HepG2 (cell line): ENCODE measurements at regions not wholly inside any gene's neighbourhood (a gene's known extent, or its start where the extent isn't known, plus 50 kb on each side); places are given as distances from the start of the nearest gene placed in this dataset.

ENCODE experiments used
- ATAC-seq: fragments of 200-7000 bp; cut with Tn5 transposase; 3 replicates; pipeline ENCODE4 v1.9.1; 2020; ENCODE audit warnings: mild to moderate bottlenecking, moderate library complexity
- BruUV-seq: library from RNA; stranded (reverse); fragments of 400-500 nt; replicated peaks from 2 replicates; lab custom pipeline; 2021; lab: Mats Ljungman, UMichigan
- CTCF ChIA-PET: fragments of 300-600 bp; formaldehyde crosslinking; extraction: SDS; loops from one replicate; lab custom pipeline; 2021; ENCODE audit warnings: low total read pairs, inconsistent platforms, low intra/inter-chr PET ratio; lab: Yijun Ruan, JAX
- POLR2A ChIA-PET: fragments of 350-600 bp; sonication (Branson Sonifier 250); formaldehyde crosslinking; loops from one replicate; lab custom pipeline; 2020; ENCODE audit warnings: antibody characterized with exemption, inconsistent platforms; lab: Yijun Ruan, JAX
- DNase-seq: peaks from one replicate; pipeline ENCODE4 v3.0.0-alpha.2; 2015; ENCODE audit warnings: low spot score
- FAIRE-seq: peaks from 3 replicates; lab custom pipeline; 2011; peaks lifted over from hg19 to GRCh38; lab: Jason Lieb, UNC
- H2AFZ ChIP-seq: one replicate; pipeline ENCODE4 v1.6.1; 2011; ENCODE audit warnings: low read length, inconsistent platforms
- H3K27ac ChIP-seq: fragments of 300-600 bp; 3 replicates; pipeline ENCODE4 v1.8.0; 2011; ENCODE audit warnings: mixed run types, mild to moderate bottlenecking, mixed read lengths, low read length, inconsistent platforms; ENCODE audit not compliant: insufficient read depth; ENCODE audit errors: extremely low read length
- H3K27me3 ChIP-seq, 2 experiments: fragments of 200-600 bp in 1 of 2; 2 replicates in 1 of 2; 3 replicates in 1 of 2; pipeline versions ENCODE4 v1.6.0 to v1.8.0; 2011; ENCODE audit warnings: low read length in 2 of 2, mild to moderate bottlenecking in 2 of 2, moderate library complexity in 2 of 2, inconsistent platforms in 1 of 2; ENCODE audit not compliant: insufficient read depth in 2 of 2, control insufficient read depth in 1 of 2
- H3K36me3 ChIP-seq, 2 experiments: fragments of 200-600 bp in 1 of 2; replicated peaks in 1 of 2; 2 replicates in 1 of 2; 3 replicates in 1 of 2; pipeline versions ENCODE4 v1.5.1 to v1.8.0; 2011; ENCODE audit warnings: low read length in 2 of 2, inconsistent platforms in 1 of 2; ENCODE audit not compliant: insufficient read depth in 2 of 2, control insufficient read depth in 1 of 2
- H3K4me1 ChIP-seq: 2 replicates; pipeline ENCODE4 v1.5.1; 2012; ENCODE audit warnings: low read length, inconsistent platforms; ENCODE audit not compliant: insufficient read depth
- H3K4me2 ChIP-seq: 2 replicates; pipeline ENCODE4 v1.6.0; 2011; ENCODE audit warnings: low read depth, low read length, inconsistent platforms
- H3K4me3 ChIP-seq, 3 experiments: fragments of 200-600 bp in 1 of 3; sonication (generic), shearing (Covaris generic) in 1 of 3; replicated peaks in 1 of 3; 2 replicates each; pipeline ENCODE4 v1.5.1; 2011 to 2016; ENCODE audit warnings: low read length in 3 of 3, inconsistent platforms in 2 of 3, low read depth in 2 of 3, mild to moderate bottlenecking in 2 of 3, control low read depth in 1 of 3, mixed read lengths in 1 of 3; ENCODE audit not compliant: insufficient read depth in 1 of 3
- H3K79me2 ChIP-seq: one replicate; pipeline ENCODE4 v1.6.1; 2011; ENCODE audit warnings: low read length, inconsistent platforms; ENCODE audit not compliant: insufficient read depth
- H3K9ac ChIP-seq: 2 replicates; pipeline ENCODE4 v1.6.0; 2011; ENCODE audit warnings: mild to moderate bottlenecking, low read depth, low read length, inconsistent platforms; ENCODE audit not compliant: insufficient read depth
- H3K9me3 ChIP-seq: 2 replicates; pipeline ENCODE4 v1.5.1; 2012; ENCODE audit warnings: mild to moderate bottlenecking, low read length
- H4K20me1 ChIP-seq: 2 replicates; pipeline ENCODE4 v1.6.0; 2011; ENCODE audit warnings: inconsistent platforms, mild to moderate bottlenecking, low read length, moderate library complexity; ENCODE audit not compliant: insufficient read depth
- ARID4A ChIP-seq: sonication (generic); formaldehyde crosslinking; IDR thresholded peaks from 2 replicates; pipeline ENCODE4 v1.5.0; 2020; ENCODE audit warnings: mild to moderate bottlenecking, missing genetic modification reagents, borderline replicate concordance
- BATF2 ChIP-seq: sonication (generic); formaldehyde crosslinking; IDR thresholded peaks from 2 replicates; pipeline ENCODE4 v1.8.0; 2022; ENCODE audit warnings: mild to moderate bottlenecking, missing genetic modification reagents, moderate library complexity
- GATA4 ChIP-seq: sonication (generic); IDR thresholded peaks from 2 replicates; pipeline ENCODE4 v1.6.1; 2016; ENCODE audit warnings: antibody characterized with exemption, low read depth, borderline replicate concordance
- GATAD1 ChIP-seq: IDR thresholded peaks from 2 replicates; pipeline ENCODE4 v1.6.1; 2016; ENCODE audit warnings: missing genetic modification reagents, missing compliant biosample characterization
- GLMP ChIP-seq: sonication (generic); formaldehyde crosslinking; IDR thresholded peaks from 2 replicates; pipeline ENCODE4 v1.9.0; 2021; ENCODE audit warnings: missing genetic modification reagents, mild to moderate bottlenecking, borderline replicate concordance
- MAFG ChIP-seq: sonication (generic); formaldehyde crosslinking; IDR thresholded peaks from 2 replicates; pipeline ENCODE4 v1.5.1; 2020; ENCODE audit warnings: mild to moderate bottlenecking, missing genetic modification reagents
- MEF2D ChIP-seq: sonication (generic); formaldehyde crosslinking; IDR thresholded peaks from 2 replicates; pipeline ENCODE4 v1.5.1; 2020; ENCODE audit warnings: mild to moderate bottlenecking, missing genetic modification reagents
- MLX ChIP-seq: IDR thresholded peaks from 2 replicates; pipeline ENCODE4 v1.6.1; 2016
- PHF8 ChIP-seq: sonication (generic); formaldehyde crosslinking; IDR thresholded peaks from 2 replicates; pipeline ENCODE4 v1.5.0; 2020; ENCODE audit warnings: missing genetic modification reagents
- SYNCRIP ChIP-seq: fragments of 200-400 bp; formaldehyde crosslinking; IDR thresholded peaks from 2 replicates; pipeline ENCODE4 v1.6.1; 2018; ENCODE audit warnings: mild to moderate bottlenecking, low read depth, low read length; ENCODE audit not compliant: insufficient read depth
- ZNF230 ChIP-seq: sonication (generic); formaldehyde crosslinking; IDR thresholded peaks from 2 replicates; pipeline ENCODE4 v1.4.0; 2020; ENCODE audit warnings: mild to moderate bottlenecking, missing genetic modification reagents
- ZNF446 ChIP-seq: sonication (generic); formaldehyde crosslinking; IDR thresholded peaks from 2 replicates; pipeline ENCODE4 v1.5.0; 2020; ENCODE audit warnings: mild to moderate bottlenecking, missing genetic modification reagents
- ZNF484 ChIP-seq: sonication (generic); formaldehyde crosslinking; IDR thresholded peaks from 2 replicates; pipeline ENCODE4 v1.5.1; 2020; ENCODE audit warnings: mild to moderate bottlenecking, low read depth, missing genetic modification reagents, borderline replicate concordance
- ZNF562 ChIP-seq: sonication (generic); formaldehyde crosslinking; IDR thresholded peaks from 2 replicates; pipeline ENCODE4 v1.8.0; 2022; ENCODE audit warnings: missing genetic modification reagents, borderline replicate concordance
- ZNF776 ChIP-seq: sonication (generic); formaldehyde crosslinking; IDR thresholded peaks from 2 replicates; pipeline ENCODE4 v1.4.0; 2020; ENCODE audit warnings: mild to moderate bottlenecking, missing genetic modification reagents
- ZSCAN9 ChIP-seq: IDR thresholded peaks from 2 replicates; pipeline ENCODE4 v1.6.1; 2016; ENCODE audit warnings: borderline replicate concordance
- WGBS: methylation state at CpG from one replicate; pipeline ENCODE4 v1.1.6; 2017; ENCODE audit warnings: low lambda C conversion rate; 5-methylcytosine and 5-hydroxymethylcytosine counted together
- in situ Hi-C: cut with HindIII; loops from 2 replicates; pipeline ENCODE4 v1.10.0; 2017; ENCODE audit warnings: low pct_unique_long_range_greater_than_20kb; ENCODE audit not compliant: extremely low pct_ligation_motif_present
- intact Hi-C: fragments of 100-400 bp; cut with micrococcal nuclease; formaldehyde crosslinking; loops from one replicate; pipeline ENCODE4 v1.10.0; 2022; ENCODE audit not compliant: unreplicated experiment
- TF ChIP-seq, protein P1 (sequence below): sonication (generic); formaldehyde crosslinking; IDR thresholded peaks from 2 replicates; pipeline ENCODE4 v1.4.0; 2020; ENCODE audit warnings: mild to moderate bottlenecking, missing genetic modification reagents

DNA sequence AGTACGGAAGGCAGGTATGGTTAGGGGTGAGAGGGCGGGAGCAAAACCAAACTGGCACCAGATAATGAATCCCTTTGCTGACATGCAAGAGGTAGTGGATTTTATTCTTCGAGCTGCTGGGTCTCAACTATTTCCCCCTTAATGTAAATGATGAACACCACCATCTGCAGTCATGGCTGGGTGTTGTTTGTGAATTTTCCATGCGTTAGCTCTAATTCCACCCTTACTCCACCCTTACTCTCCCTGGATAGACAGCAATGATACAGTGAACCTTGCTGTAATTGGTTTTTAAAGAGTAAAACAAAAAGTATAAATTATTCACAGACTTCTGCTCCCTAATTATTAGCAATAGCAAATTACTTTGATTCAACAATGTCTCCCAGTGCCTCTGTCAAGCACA lies 74.5 kb upstream of the PDE1C start:
- Histone ChIP-seq H3K9me3 (0 out of 2 replicates have a peak, but pooled peaks cover 5% of the 10 kb centered on the region), H3K79me2 (no peaks in the 10 kb centered on the region), H3K36me3 (no peaks in the 10 kb centered on the region), H3K4me3 (no peak overlapping the region), H3K4me2 (no peak overlapping the region), H3K27ac (no peak overlapping the region), H3K27me3 (no peaks in the 10 kb centered on the region), H3K9ac (no peak overlapping the region), H2AFZ (no peak overlapping the region), H4K20me1 (no peaks in the 10 kb centered on the region), H3K4me1 (no peaks in the 10 kb centered on the region)
- BruUV-seq: no TSS peak
- POLR2A ChIA-PET: no interaction called here
- 16% methylated on average over 4 of the region's 4 CpGs for WGBS
- in situ Hi-C loops: no loop called here
- CTCF ChIA-PET: no interaction called here
- DNase-seq: no peak
- TF ChIP-seq PHF8 (CRISPR knock-in tag): no peak
- no peak for TF ChIP-seq GLMP
- no peak for TF ChIP-seq SYNCRIP
- TF ChIP-seq MAFG: no peak
- no peak for TF ChIP-seq ZNF484 (CRISPR knock-in tag)
- no peak for TF ChIP-seq GATAD1 (CRISPR knock-in tag)
- no peak for TF ChIP-seq ZNF562
- TF ChIP-seq BATF2 (CRISPR knock-in tag): no peak
- TF ChIP-seq GATA4: no peak
- TF ChIP-seq, protein P1, sequence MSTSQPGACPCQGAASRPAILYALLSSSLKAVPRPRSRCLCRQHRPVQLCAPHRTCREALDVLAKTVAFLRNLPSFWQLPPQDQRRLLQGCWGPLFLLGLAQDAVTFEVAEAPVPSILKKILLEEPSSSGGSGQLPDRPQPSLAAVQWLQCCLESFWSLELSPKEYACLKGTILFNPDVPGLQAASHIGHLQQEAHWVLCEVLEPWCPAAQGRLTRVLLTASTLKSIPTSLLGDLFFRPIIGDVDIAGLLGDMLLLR (CRISPR knock-in tag): no peak
- TF ChIP-seq ZNF230 (CRISPR knock-in tag): no peak
- TF ChIP-seq ARID4A: no peak
- TF ChIP-seq MLX (CRISPR knock-in tag): no peak
- TF ChIP-seq ZNF446 (CRISPR knock-in tag): no peak
- TF ChIP-seq ZSCAN9 (CRISPR knock-in tag): no peak
- no peak for TF ChIP-seq MEF2D
- no peak for TF ChIP-seq ZNF776 (CRISPR knock-in tag)
- ATAC-seq: no peak
- intact Hi-C loops: no loop called here
- no peak for FAIRE-seq
